ENCODE measurements at regions not wholly inside any gene's neighbourhood (a gene's known extent, or its start where the extent isn't known, plus 50 kb on each side); places are given as distances from the start of the nearest gene placed in this dataset.
"Not testable (repeated sequence)": the region's sequence is repeated elsewhere in the genome, so short reads cannot be mapped to it uniquely, and the experiment has no call there.

- TF ChIP-seq EZH2 (IDR thresholded peaks at IDR 0.05; ENCODE audit: borderline replicate concordance); EZH2phosphoT487 (IDR thresholded peaks at IDR 0.05; ENCODE audit: low read depth, severe bottlenecking, unreplicated experiment): not testable (repeated sequence)
- TF ChIP-seq, protein P1, sequence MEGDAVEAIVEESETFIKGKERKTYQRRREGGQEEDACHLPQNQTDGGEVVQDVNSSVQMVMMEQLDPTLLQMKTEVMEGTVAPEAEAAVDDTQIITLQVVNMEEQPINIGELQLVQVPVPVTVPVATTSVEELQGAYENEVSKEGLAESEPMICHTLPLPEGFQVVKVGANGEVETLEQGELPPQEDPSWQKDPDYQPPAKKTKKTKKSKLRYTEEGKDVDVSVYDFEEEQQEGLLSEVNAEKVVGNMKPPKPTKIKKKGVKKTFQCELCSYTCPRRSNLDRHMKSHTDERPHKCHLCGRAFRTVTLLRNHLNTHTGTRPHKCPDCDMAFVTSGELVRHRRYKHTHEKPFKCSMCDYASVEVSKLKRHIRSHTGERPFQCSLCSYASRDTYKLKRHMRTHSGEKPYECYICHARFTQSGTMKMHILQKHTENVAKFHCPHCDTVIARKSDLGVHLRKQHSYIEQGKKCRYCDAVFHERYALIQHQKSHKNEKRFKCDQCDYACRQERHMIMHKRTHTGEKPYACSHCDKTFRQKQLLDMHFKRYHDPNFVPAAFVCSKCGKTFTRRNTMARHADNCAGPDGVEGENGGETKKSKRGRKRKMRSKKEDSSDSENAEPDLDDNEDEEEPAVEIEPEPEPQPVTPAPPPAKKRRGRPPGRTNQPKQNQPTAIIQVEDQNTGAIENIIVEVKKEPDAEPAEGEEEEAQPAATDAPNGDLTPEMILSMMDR (IDR thresholded peaks at IDR 0.05; ENCODE audit: poor library complexity) = not testable (repeated sequence)
Observed at GRCh38 chr4:30124621-30125020, 595.5 kb upstream of the PCDH7 start.

Data from hepatocyte (in vitro differentiated cells).